ENCODE measurements at regions not wholly inside any gene's neighbourhood (a gene's known extent, or its start where the extent isn't known, plus 50 kb on each side); places are given as distances from the start of the nearest gene placed in this dataset.

- TF ChIP-seq CEBPB (IDR thresholded peaks at IDR 0.05; ENCODE audit: low read depth) (no peak), JUND (IDR thresholded peaks at IDR 0.05) (no peak), SIN3A (IDR thresholded peaks at IDR 0.05; ENCODE audit: low read depth) (no peak), SRF (IDR thresholded peaks at IDR 0.05; ENCODE audit: low read depth) (no peak), EZH2 (IDR thresholded peaks at IDR 0.05) (no peak), EZH2phosphoT487 (IDR thresholded peaks at IDR 0.05; ENCODE audit: borderline replicate concordance) (no peak), ZFX (IDR thresholded peaks at IDR 0.05) (no peak)
Measured at GRCh38 chr16:65294165-65294564, 172.3 kb upstream of the CDH11 start (continued).

- ATAC-seq (no peak), DNase-seq (ENCODE audit: low read depth, low spot score) (no peak)
- RAD21 ChIA-PET (ENCODE audit: low non-redundant PET in 1 of 2, low total read pairs in 2 of 2, uncharacterized antibody in 2 of 2, unreplicated experiment in 2 of 2), result no interaction called here
- Histone ChIP-seq H3K9ac (ENCODE audit: low read length) (no peak overlapping the region), H2AFZ (ENCODE audit: low read depth, low read length, poor library complexity, severe bottlenecking) (no peak overlapping the region), H3K4me1 (ENCODE audit: control insufficient read depth in 1 of 2, insufficient read depth in 2 of 2, low read length in 2 of 2) (no peaks in the 10 kb centered on the region), H3K27ac (ENCODE audit: low read depth, low read length) (no peak overlapping the region), H3K36me3 (ENCODE audit: control insufficient read depth in 1 of 2, insufficient read depth in 2 of 2, low read length in 2 of 2) (no peaks in the 10 kb centered on the region), H3K9me2 (ENCODE audit: insufficient read depth) (no peaks in the 10 kb centered on the region), H4K20me1 (ENCODE audit: insufficient read depth) (no peaks in the 10 kb centered on the region), H3K9me3 (ENCODE audit: control insufficient read depth in 1 of 2, insufficient read depth in 1 of 2, low read depth in 1 of 2, low read length in 2 of 2) (peaks cover 6 to 15% of the 10 kb centered on the region in 2 experiments; a peak in 2 of 4 replicates), H3K4me3 (replicated peaks in 1 of 2; ENCODE audit: low read depth in 1 of 2, low read length in 2 of 2) (no peak overlapping the region), H3K79me2 (ENCODE audit: insufficient read depth, low read length) (no peaks in the 10 kb centered on the region), H3K4me2 (ENCODE audit: low read length) (no peak overlapping the region), H3K27me3 (ENCODE audit: insufficient read depth, low read length) (no peaks in the 10 kb centered on the region)
- intact Hi-C loops (cut with micrococcal nuclease), result no loop called here
- CTCF ChIA-PET, result no interaction called here
- BruUV-seq (replicated peaks), result no TSS peak
- POLR2A ChIA-PET, result no interaction called here
- TF ChIP-seq TCF7L2 (IDR thresholded peaks at IDR 0.05; ENCODE audit: borderline replicate concordance, extremely low read depth, insufficient read depth, insufficient read length) (no peak), CTCF (IDR thresholded peaks at IDR 0.05 in 2 of 3, conservative IDR thresholded peaks at IDR 0.05 in 1 of 3; ENCODE audit: borderline replicate concordance in 1 of 3, insufficient read depth in 1 of 3, low read depth in 2 of 3, low read length in 2 of 3) (no peak), MAX (IDR thresholded peaks at IDR 0.05) (no peak), CBX3 (IDR thresholded peaks at IDR 0.05; ENCODE audit: low read depth) (no peak)
Measured at GRCh38 chr16:65289022-65289421, 167.2 kb upstream of the CDH11 start.
